Stimulated activated CD4-positive, alpha-beta T cell treated with anti-CD3 and anti-CD28 coated beads, Interleukin-4, amount 100 ng/mL, for 24 hours (primary cell): ENCODE measurements at regions not wholly inside any gene's neighbourhood (a gene's known extent, or its start where the extent isn't known, plus 50 kb on each side); places are given as distances from the start of the nearest gene placed in this dataset.

Experiments
- DNase-seq: peaks from one replicate; pipeline ENCODE4 v3.0.0-alpha.2; 2020

- no peak for DNase-seq
These were observed 273.5 kb downstream of the TMA16 start for GRCh38 chr4:163768014-163768413.

DNA sequence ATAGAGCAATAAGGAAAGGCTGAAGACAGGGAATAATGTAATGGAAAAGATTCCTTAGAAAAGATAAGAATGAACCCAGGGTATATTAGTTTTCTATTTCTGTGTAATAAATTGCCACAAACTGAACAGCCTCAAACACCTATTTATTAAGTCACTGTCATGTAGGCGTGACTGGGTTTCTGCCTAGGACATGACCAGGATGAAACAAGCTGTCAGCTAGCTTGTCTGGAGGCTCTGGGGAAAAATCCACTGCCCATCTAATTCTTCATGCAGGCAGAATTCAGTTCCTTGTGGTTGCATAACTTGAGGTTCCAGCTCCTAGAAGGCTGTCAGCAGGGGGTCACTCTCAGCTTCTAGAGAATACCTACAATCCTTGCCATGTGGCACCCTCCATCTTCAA is 277.7 kb downstream of the TMA16 start:
- no peak for DNase-seq

DNA sequence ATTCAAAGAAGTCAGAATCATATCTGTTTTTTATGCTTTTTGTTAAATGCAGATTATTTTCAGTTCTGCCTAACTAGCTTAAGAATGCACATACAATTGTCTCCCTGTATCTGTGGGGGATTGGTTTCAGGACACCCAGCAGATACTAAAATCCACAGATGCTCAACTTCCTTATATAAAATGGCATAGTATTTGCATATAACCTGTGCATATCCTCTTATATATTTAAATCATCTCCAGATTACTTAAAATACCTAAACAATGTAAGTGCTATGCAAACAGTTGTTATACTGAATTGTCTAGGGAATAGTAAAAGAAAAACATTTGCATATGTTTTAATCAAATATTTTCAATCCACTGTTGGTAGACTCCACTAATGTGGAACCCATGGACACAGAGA is 279.4 kb downstream of the TMA16 start:
- DNase-seq: no peak

DNA sequence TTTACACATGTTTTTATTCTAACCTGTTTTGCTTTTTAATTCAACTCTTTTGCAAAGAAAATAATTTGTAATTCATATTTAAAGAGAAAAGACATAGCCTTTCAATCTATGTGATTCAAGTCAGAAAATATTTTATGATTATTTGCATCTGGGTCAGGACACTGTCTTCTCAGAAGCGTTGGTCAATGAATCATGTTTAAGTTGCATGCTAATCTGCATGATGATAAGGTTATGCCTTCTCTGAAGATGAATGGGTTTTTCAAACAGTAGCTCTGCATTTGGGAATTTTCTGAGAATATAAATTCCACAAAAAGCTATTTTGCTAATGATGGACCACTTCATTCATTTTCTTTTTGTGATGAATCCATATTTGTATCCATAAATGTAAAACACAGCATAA is 282.5 kb downstream of the TMA16 start:
- no peak for DNase-seq

DNA sequence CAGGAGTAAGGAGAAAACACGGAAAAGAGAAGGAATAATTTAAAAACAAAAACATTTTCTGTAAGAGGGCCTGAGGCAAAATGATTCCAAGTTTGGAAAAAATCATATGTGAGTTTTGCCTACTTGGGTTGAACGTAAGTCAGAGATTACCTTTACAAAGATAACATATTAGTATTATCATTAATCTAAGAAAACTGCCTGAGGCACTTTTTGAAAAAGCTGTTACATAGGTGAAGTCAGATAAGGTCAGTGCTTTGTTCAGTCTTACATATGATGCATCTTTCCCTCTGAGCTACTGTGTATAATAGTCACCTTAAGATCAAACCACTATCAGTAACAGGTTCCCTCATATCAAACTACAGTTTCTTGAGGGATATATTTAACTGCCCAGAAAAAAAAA is 287.2 kb downstream of the TMA16 start:
- DNase-seq: no peak

DNA sequence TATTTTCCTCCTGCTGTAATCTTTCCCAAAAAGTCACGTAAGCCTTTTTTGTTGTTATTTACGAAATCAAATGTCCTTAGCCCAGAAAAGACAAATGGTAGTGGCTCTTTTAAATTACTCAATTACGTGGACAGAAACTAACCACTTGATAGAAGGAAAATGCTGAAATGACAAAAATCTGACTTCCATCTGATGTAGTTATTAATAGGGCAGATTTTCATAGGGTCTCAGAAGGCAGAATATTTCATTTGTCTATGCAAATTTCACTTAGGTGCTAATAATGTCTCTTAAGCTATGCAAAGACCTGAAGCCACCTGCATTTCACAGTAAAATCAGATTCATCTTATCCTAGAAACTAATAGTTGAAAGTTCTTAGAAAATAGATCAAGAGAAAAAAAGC is 295.7 kb downstream of the TMA16 start:
- DNase-seq: no peak

- no peak for DNase-seq
These were observed 301.4 kb downstream of the TMA16 start for GRCh38 chr4:163795885-163796284.

- no peak for DNase-seq
These were observed 309.5 kb downstream of the TMA16 start for GRCh38 chr4:163804001-163804400.

GRCh38 chr4:163806653-163807052 is 312.2 kb downstream of the TMA16 start:
- no peak for DNase-seq

GRCh38 chr4:163808011-163808410 is 313.5 kb downstream of the TMA16 start:
- DNase-seq: no peak

- DNase-seq: no peak
These were observed 316.3 kb downstream of the TMA16 start for GRCh38 chr4:163810755-163811154.

- no peak for DNase-seq
These were observed 321.3 kb downstream of the TMA16 start for GRCh38 chr4:163815776-163816175.

- DNase-seq: no peak
These were observed 322.0 kb downstream of the TMA16 start for GRCh38 chr4:163816494-163816893.

- DNase-seq: no peak
These were observed 324.2 kb downstream of the TMA16 start for GRCh38 chr4:163818673-163819072.

GRCh38 chr4:163833669-163834068 is 339.2 kb downstream of the TMA16 start:
- no peak for DNase-seq

DNA sequence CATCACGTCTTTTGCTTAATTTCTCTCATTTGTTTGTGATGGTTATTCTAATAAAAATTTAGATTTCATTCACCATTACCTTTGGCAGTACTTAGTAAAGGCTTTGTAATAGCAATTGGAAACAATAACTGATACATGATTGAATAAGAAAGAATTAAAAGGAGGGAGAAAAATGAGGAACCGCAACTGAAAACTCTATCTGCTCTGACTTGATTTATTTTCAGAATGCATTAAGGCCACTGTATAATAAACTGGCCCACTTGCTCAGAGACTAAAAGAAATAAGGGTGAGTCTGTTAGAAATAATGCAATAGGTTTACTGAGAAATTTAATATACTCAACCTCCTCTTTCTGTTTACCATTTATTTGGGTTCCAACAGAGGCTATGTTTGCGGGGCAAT is 351.5 kb downstream of the TMA16 start:
- no peak for DNase-seq

DNA sequence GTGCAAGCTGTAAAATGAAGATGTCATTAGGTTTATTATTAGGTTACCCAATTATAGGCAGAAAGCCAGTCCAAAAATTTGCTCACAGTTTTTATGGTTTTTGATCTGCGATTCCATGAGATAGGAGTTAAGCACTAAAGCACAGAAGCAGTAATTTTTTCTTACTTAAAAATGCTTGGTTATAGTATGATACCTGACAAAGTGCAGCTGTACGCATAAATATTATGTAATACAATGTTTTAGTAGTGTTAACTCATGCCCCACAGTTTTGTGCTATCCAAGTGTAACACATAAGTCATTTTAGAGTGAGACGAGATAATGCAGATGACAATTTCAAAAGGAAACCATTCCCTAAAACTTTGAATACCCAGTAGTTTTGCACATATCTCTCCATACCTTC is 357.8 kb downstream of the TMA16 start:
- DNase-seq: no peak

DNA sequence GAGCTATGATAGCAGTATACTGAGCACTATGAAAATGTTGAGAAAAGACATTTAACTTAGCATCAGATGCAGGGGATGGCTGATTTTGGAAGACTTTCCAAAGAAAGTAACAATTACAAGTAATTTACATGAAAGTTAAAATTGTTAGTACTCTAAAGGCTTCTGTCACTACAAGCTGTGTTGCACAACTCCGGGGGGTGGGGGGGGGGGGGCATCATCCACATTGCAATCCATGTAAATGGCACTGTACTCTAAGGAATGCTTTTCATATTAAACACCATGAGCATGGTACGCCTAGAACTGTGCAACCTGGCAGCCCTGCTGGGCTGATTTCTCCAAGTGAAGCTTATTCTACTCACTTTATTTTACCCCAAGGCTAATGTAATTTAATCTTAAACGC is 363.4 kb downstream of the TMA16 start:
- DNase-seq: no peak

DNA sequence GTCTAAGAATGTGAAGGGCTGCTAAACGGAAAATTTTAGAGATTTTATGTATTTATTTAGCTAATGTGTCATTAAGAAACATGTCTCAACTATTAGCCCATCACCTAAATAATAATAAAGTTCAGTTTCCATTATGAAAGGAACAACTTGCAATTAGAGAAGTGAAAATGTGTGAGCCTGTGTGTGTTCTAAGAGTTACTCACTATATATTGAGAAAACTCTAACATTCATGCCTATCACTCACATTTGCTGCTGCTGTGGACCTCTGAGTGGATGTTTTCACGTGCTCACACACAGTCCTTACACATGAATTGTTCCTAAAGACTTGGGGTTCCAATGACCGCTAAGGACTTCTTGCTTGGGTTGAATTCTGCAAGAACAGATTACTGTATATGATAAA is 364.0 kb downstream of the TMA16 start:
- no peak for DNase-seq

DNA sequence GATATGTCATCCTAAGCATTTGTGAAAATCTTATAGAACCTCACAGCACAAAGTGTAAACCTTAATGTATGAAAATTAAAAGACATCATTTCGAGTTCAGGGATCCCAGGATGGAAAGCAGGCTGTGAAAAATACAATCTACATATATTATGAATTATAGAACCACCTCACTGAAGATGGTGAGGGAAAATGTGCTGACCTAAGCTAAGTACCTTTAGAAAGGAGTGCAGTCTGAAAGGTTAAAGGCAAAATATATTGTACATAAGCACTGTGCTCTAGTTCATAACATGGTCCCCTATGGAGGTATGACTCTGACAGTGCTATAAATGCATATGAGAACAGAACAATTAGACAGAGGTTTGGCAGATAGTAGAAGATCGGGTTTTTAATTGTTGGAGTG is 368.6 kb downstream of the TMA16 start:
- no peak for DNase-seq

DNA sequence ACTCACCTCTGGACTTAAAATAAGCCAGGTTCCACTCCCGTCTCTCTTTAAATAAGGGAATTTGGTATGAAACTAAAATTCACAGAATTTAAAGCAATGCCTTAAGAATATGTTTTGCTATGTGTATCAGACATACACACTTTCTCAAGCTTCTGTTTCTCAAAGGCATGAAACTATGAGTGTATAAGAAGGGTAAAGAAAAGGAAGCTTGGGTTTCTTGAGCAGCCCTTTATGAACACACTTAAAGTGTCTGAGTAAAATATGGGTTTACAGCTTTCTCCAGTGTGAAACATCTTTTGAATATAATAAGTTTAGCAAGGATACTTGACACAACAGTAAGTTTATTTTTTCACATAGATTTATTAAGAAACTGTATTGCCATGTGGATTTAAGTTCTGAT is 370.5 kb downstream of the TMA16 start:
- no peak for DNase-seq

GRCh38 chr4:163866728-163867315 is 372.3 kb downstream of the TMA16 start:
- no peak for DNase-seq

DNA sequence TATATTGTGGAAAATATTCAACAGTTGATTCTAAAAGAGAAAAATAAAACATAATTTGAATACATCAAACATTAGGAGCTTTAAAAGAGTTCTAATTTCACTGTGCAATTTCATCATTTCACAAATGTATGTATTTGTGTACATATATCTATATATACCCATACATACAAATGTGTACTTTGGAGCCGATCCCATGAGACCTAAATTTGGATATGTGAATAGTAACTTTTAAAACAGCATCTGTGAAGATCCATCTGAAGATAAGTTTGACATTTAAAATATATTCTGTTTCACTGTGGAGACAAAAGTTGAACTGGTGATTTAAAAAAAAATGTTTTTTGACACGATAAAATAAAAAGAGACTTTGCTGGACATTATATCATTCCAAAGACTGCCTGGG is 374.0 kb downstream of the TMA16 start:
- DNase-seq: no peak

- DNase-seq: no peak
These were observed 376.6 kb downstream of the TMA16 start for GRCh38 chr4:163871078-163871477.

DNA sequence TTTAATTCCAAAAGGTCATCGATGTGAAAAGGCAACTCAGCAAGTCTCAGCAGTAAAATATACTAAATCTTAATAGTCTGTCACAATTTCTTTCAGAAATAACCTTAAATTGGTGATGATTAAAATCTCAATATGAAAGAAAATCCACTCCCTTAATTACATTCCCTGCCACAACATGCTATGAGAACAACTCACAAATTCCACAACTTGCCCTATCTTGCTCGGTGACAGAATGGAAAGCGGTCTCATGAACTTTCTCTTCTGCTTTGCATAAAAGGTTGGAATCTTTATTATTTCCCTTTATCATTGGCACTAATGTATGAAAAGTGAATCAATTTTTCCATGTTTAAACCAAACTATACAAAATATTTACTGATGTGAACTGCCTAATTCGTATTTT is 380.8 kb downstream of the TMA16 start:
- DNase-seq: no peak
